Neural cell (in vitro differentiated cells): ENCODE measurements at regions not wholly inside any gene's neighbourhood (a gene's known extent, or its start where the extent isn't known, plus 50 kb on each side); places are given as distances from the start of the nearest gene placed in this dataset.

Experiments
- H2AFZ ChIP-seq: fragments of 200-600, 300-800 bp; sonication (generic), shearing (Covaris generic); 2 replicates; pipeline ENCODE4 v1.6.0; 2014; ENCODE audit warnings: low read depth, mild to moderate bottlenecking, antibody characterized with exemption, low read length, moderate library complexity
- H3F3A ChIP-seq: fragments of 200-600 bp; shearing (Covaris generic); 2 replicates; pipeline ENCODE4 v1.6.1; 2016; ENCODE audit warnings: mild to moderate bottlenecking, moderate library complexity, mixed read lengths, antibody characterized with exemption, low read length; ENCODE audit not compliant: insufficient read depth, poor library complexity, severe bottlenecking
- H3K27ac ChIP-seq: fragments of 200-600, 300-800 bp; sonication (generic), shearing (Covaris generic); 2 replicates; pipeline ENCODE4 v1.5.1; 2014; ENCODE audit warnings: mild to moderate bottlenecking, low read length, moderate library complexity
- H3K27me3 ChIP-seq: fragments of 300-800, 200-600 bp; sonication (generic), shearing (Covaris generic); 2 replicates; pipeline ENCODE4 v1.6.0; 2014; ENCODE audit warnings: mild to moderate bottlenecking, low read depth, low read length, moderate library complexity; ENCODE audit not compliant: insufficient read depth
- H3K36me3 ChIP-seq: fragments of 300-800, 200-600 bp; sonication (generic), shearing (Covaris generic); 2 replicates; pipeline ENCODE4 v1.5.1; 2014; ENCODE audit warnings: mild to moderate bottlenecking, antibody characterized with exemption, low read length, moderate library complexity; ENCODE audit not compliant: insufficient read depth
- H3K4me2 ChIP-seq: fragments of 300-800, 200-600 bp; sonication (generic), shearing (Covaris generic); 2 replicates; pipeline ENCODE4 v1.6.0; 2014; ENCODE audit warnings: mild to moderate bottlenecking, low read length
- H3K4me3 ChIP-seq: fragments of 300-800, 200-600 bp; sonication (generic), shearing (Covaris generic); 2 replicates; pipeline ENCODE4 v1.5.1; 2014; ENCODE audit warnings: mild to moderate bottlenecking, low read length, moderate library complexity
- H3K79me2 ChIP-seq: fragments of 200-600 bp; shearing (Covaris generic); replicated peaks from 2 replicates; pipeline ENCODE4 v1.6.0; 2014; ENCODE audit warnings: mild to moderate bottlenecking, low read length, moderate library complexity; ENCODE audit not compliant: insufficient read depth
- H3K9ac ChIP-seq: fragments of 300-800, 200-600 bp; sonication (generic), shearing (Covaris generic); 2 replicates; pipeline ENCODE4 v1.6.1; 2016; ENCODE audit warnings: mild to moderate bottlenecking, low read length, mixed read lengths
- H3K9me2 ChIP-seq: fragments of 200-600 bp; shearing (Covaris generic); 2 replicates; pipeline ENCODE4 v1.6.1; 2016; ENCODE audit warnings: mild to moderate bottlenecking, low read length, mixed read lengths; ENCODE audit not compliant: insufficient read depth
- H3K9me3 ChIP-seq: fragments of 200-600, 300-800 bp; sonication (generic), shearing (Covaris generic); 2 replicates; pipeline ENCODE4 v1.6.1; 2016; ENCODE audit warnings: mild to moderate bottlenecking, mixed run types, low read length, moderate library complexity, mixed read lengths
- H4K20me1 ChIP-seq: fragments of 200-600 bp; shearing (Covaris generic); 2 replicates; pipeline ENCODE4 v1.6.1; 2016; ENCODE audit warnings: mild to moderate bottlenecking, mixed run types; ENCODE audit not compliant: insufficient read depth
- EP300 ChIP-seq: fragments of 450-650 bp; conservative IDR thresholded peaks from 2 replicates; pipeline ENCODE4 v1.6.1; 2014; ENCODE audit warnings: antibody characterized with exemption, mild to moderate bottlenecking, moderate library complexity; ENCODE audit not compliant: poor library complexity, severe bottlenecking
- EZH2 ChIP-seq: fragments of 200-600, 300-800 bp; shearing (Covaris generic), sonication (generic); IDR thresholded peaks from 2 replicates; pipeline ENCODE4 v1.6.1; 2014; ENCODE audit warnings: antibody characterized with exemption, low read length, borderline replicate concordance, mild to moderate bottlenecking; ENCODE audit not compliant: insufficient read depth, poor library complexity, severe bottlenecking
- MXI1 ChIP-seq: fragments of 450-650 bp; conservative IDR thresholded peaks from 2 replicates; pipeline ENCODE4 v1.6.1; 2014; ENCODE audit warnings: antibody characterized with exemption, mild to moderate bottlenecking; ENCODE audit not compliant: poor library complexity, severe bottlenecking
- POLR2AphosphoS5 ChIP-seq: IDR thresholded peaks from 2 replicates; pipeline ENCODE4 v1.6.1; 2012
- RAD21 ChIP-seq: fragments of 450-650 bp; conservative IDR thresholded peaks from 2 replicates; pipeline ENCODE4 v1.6.1; 2014; ENCODE audit warnings: antibody characterized with exemption, mild to moderate bottlenecking, moderate library complexity
- SMC3 ChIP-seq: fragments of 450-650 bp; conservative IDR thresholded peaks from 2 replicates; pipeline ENCODE4 v1.6.1; 2014; ENCODE audit warnings: antibody characterized with exemption, mild to moderate bottlenecking, moderate library complexity; ENCODE audit not compliant: poor library complexity
- TAF1 ChIP-seq: IDR thresholded peaks from 2 replicates; pipeline ENCODE4 v1.6.1; 2012; ENCODE audit warnings: low read depth
- TF ChIP-seq, protein P1 (sequence below): fragments of 450-650 bp; IDR thresholded peaks from 2 replicates; pipeline ENCODE4 v1.5.1; 2014; ENCODE audit warnings: antibody characterized with exemption, mild to moderate bottlenecking, moderate library complexity; ENCODE audit not compliant: poor library complexity, severe bottlenecking
- TF ChIP-seq, protein P2 (sequence below): IDR thresholded peaks from 2 replicates; pipeline ENCODE4 v1.6.1; 2012; ENCODE audit warnings: borderline replicate concordance

DNA sequence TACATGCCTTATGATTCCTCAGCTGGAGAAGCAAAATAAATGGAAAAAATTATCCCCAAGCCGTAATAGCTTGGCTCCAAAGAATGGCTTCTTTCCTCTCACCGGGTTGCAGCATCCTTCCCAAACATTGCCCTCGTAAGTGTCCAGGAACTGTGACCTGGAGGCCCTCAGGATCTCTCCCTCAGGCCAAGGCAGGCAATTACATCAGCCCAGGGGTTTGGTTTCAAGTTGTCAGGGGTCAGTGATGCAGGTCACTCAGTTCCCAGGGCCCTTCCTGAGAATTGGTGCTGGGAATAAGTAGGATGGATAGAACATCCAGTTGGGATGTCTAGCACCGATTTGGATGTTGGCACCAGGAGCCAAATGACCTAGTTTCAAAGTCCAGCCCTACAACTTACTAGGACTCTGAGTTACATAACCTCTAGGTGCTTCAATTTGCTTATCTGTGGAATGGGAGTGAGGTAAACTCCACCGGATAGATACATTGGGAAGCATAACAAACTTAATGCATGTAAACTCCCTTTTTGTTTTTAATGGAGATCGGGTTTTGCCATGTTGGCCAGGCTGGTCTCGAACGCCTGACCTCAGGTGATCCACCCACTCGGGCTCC is 133.5 kb upstream of the DAP start:
- Histone ChIP-seq H3K9ac (no peak overlapping the region), H3K79me2 (no peaks in the 10 kb centered on the region), H3K27me3 (no peaks in the 10 kb centered on the region), H3F3A (no peaks in the 10 kb centered on the region), H2AFZ (no peak overlapping the region), H4K20me1 (no peaks in the 10 kb centered on the region), H3K9me2 (no peaks in the 10 kb centered on the region), H3K4me3 (no peak overlapping the region), H3K36me3 (no peaks in the 10 kb centered on the region), H3K27ac (no peak overlapping the region), H3K9me3 (peaks cover 4% of the 10 kb centered on the region), H3K4me2 (no peak overlapping the region)
- TF ChIP-seq SMC3, result no peak
- no peak for TF ChIP-seq EP300
- TF ChIP-seq TAF1, result no peak
- TF ChIP-seq, protein P1, sequence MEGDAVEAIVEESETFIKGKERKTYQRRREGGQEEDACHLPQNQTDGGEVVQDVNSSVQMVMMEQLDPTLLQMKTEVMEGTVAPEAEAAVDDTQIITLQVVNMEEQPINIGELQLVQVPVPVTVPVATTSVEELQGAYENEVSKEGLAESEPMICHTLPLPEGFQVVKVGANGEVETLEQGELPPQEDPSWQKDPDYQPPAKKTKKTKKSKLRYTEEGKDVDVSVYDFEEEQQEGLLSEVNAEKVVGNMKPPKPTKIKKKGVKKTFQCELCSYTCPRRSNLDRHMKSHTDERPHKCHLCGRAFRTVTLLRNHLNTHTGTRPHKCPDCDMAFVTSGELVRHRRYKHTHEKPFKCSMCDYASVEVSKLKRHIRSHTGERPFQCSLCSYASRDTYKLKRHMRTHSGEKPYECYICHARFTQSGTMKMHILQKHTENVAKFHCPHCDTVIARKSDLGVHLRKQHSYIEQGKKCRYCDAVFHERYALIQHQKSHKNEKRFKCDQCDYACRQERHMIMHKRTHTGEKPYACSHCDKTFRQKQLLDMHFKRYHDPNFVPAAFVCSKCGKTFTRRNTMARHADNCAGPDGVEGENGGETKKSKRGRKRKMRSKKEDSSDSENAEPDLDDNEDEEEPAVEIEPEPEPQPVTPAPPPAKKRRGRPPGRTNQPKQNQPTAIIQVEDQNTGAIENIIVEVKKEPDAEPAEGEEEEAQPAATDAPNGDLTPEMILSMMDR, result no peak
- no peak for TF ChIP-seq EZH2
- no peak for TF ChIP-seq RAD21
- TF ChIP-seq POLR2AphosphoS5, result no peak
- TF ChIP-seq, protein P2, sequence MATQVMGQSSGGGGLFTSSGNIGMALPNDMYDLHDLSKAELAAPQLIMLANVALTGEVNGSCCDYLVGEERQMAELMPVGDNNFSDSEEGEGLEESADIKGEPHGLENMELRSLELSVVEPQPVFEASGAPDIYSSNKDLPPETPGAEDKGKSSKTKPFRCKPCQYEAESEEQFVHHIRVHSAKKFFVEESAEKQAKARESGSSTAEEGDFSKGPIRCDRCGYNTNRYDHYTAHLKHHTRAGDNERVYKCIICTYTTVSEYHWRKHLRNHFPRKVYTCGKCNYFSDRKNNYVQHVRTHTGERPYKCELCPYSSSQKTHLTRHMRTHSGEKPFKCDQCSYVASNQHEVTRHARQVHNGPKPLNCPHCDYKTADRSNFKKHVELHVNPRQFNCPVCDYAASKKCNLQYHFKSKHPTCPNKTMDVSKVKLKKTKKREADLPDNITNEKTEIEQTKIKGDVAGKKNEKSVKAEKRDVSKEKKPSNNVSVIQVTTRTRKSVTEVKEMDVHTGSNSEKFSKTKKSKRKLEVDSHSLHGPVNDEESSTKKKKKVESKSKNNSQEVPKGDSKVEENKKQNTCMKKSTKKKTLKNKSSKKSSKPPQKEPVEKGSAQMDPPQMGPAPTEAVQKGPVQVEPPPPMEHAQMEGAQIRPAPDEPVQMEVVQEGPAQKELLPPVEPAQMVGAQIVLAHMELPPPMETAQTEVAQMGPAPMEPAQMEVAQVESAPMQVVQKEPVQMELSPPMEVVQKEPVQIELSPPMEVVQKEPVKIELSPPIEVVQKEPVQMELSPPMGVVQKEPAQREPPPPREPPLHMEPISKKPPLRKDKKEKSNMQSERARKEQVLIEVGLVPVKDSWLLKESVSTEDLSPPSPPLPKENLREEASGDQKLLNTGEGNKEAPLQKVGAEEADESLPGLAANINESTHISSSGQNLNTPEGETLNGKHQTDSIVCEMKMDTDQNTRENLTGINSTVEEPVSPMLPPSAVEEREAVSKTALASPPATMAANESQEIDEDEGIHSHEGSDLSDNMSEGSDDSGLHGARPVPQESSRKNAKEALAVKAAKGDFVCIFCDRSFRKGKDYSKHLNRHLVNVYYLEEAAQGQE, result no peak
- no peak for TF ChIP-seq MXI1

DNA sequence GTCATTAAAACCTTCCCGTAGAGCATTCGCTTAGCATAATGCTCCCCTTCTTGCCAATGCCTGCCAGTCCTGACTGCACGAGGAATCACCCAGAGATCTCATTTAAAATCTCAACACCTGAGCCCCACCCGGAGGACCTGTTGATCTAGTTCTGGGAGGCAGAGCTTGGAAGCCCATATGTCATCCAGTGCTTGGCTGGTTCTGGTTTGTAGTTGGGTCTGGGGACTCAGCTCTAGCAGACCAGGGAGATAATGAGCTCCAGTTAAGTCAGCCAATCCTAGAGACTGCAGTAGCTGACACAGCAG is 131.8 kb upstream of the DAP start:
- no peak overlapping the region for H3K9ac ChIP-seq
- H3K4me3 ChIP-seq, result no peak overlapping the region
- no peak overlapping the region for H3K27ac ChIP-seq
- H3K9me2 ChIP-seq, result no peaks in the 10 kb centered on the region
- no peak overlapping the region for H2AFZ ChIP-seq
- TF ChIP-seq, protein P2, result no peak
- TF ChIP-seq MXI1 (no peak), RAD21 (no peak), EP300 (no peak), EZH2 (no peak), SMC3 (no peak), TAF1 (no peak), POLR2AphosphoS5 (no peak)
- TF ChIP-seq, protein P1, result no peak
- no peaks in the 10 kb centered on the region for H3F3A ChIP-seq
- no peaks in the 10 kb centered on the region for H4K20me1 ChIP-seq
- H3K36me3 ChIP-seq, result no peaks in the 10 kb centered on the region
- H3K79me2 ChIP-seq, result no peaks in the 10 kb centered on the region
- no peaks in the 10 kb centered on the region for H3K27me3 ChIP-seq
- peaks cover 4% of the 10 kb centered on the region for H3K9me3 ChIP-seq
- no peak overlapping the region for H3K4me2 ChIP-seq
